ENCODE measurements at regions not wholly inside any gene's neighbourhood (a gene's known extent, or its start where the extent isn't known, plus 50 kb on each side); places are given as distances from the start of the nearest gene placed in this dataset.

- Histone ChIP-seq H3K4me3 (ENCODE audit: low read depth in 1 of 3, low read length in 3 of 3) (no peak overlapping the region), H3K36me3 (ENCODE audit: control insufficient read depth in 4 of 4, insufficient read depth in 3 of 4, low read depth in 1 of 4, low read length in 3 of 4) (no peaks in the 10 kb centered on the region), H3K4me1 (ENCODE audit: control insufficient read depth in 4 of 4, insufficient read depth in 4 of 4, low read length in 3 of 4) (no peaks in the 10 kb centered on the region), H3K9me3 (ENCODE audit: control insufficient read depth in 4 of 4, low read length in 3 of 4) (no peaks in the 10 kb centered on the region), H3K9ac (ENCODE audit: low read depth in 1 of 2, low read length in 2 of 2) (no peak overlapping the region), H3K27me3 (ENCODE audit: control insufficient read depth in 4 of 4, insufficient read depth in 4 of 4, low read length in 3 of 4) (no peaks in the 10 kb centered on the region), H3K27ac (ENCODE audit: low read depth in 1 of 2, low read length in 2 of 2) (no peak overlapping the region)
- WGBS, result 93% methylated on average over 17 of the region's 17 CpGs
- DNase-seq (ENCODE audit: low spot score), result no peak
- no peak for TF ChIP-seq HNF4A (conservative IDR thresholded peaks at IDR 0.05)
- no peak for TF ChIP-seq MAX (IDR thresholded peaks at IDR 0.05)
- no peak for TF ChIP-seq SP1 (IDR thresholded peaks at IDR 0.05)
- TF ChIP-seq TAF1 (conservative IDR thresholded peaks at IDR 0.05), result no peak
- no peak for TF ChIP-seq ZBTB33 (IDR thresholded peaks at IDR 0.05)
- TF ChIP-seq EGR1 (IDR thresholded peaks at IDR 0.05; ENCODE audit: low read depth in 2 of 2), result no peak
- no peak for TF ChIP-seq REST (IDR thresholded peaks at IDR 0.05)
- TF ChIP-seq NR2F2 (IDR thresholded peaks at IDR 0.05), result no peak
- TF ChIP-seq HNF4G (IDR thresholded peaks at IDR 0.05), result no peak
- no peak for TF ChIP-seq RAD21 (IDR thresholded peaks at IDR 0.05)
- TF ChIP-seq FOXA1 (IDR thresholded peaks at IDR 0.05), result no peak
These were observed 115.9 kb downstream of the LITAF start for GRCh38 chr16:11470676-11471415.

- Histone ChIP-seq H3K36me3 (ENCODE audit: control insufficient read depth in 4 of 4, insufficient read depth in 3 of 4, low read depth in 1 of 4, low read length in 3 of 4) (no peaks in the 10 kb centered on the region), H3K4me1 (ENCODE audit: control insufficient read depth in 4 of 4, insufficient read depth in 4 of 4, low read length in 3 of 4) (no peaks in the 10 kb centered on the region), H3K9me3 (ENCODE audit: control insufficient read depth in 4 of 4, low read length in 3 of 4) (no peaks in the 10 kb centered on the region), H3K9ac (ENCODE audit: low read depth in 1 of 2, low read length in 2 of 2) (no peak overlapping the region), H3K27me3 (ENCODE audit: control insufficient read depth in 4 of 4, insufficient read depth in 4 of 4, low read length in 3 of 4) (no peaks in the 10 kb centered on the region), H3K4me3 (ENCODE audit: low read depth in 1 of 3, low read length in 3 of 3) (no peak overlapping the region), H3K27ac (ENCODE audit: low read depth in 1 of 2, low read length in 2 of 2) (no peak overlapping the region)
- no peak for DNase-seq (ENCODE audit: low spot score)
- TF ChIP-seq EGR1 (IDR thresholded peaks at IDR 0.05; ENCODE audit: low read depth in 2 of 2) (no peak), CTCF (IDR thresholded peaks at IDR 0.05; ENCODE audit: low read depth, low read length, missing input control) (no peak), NR2F2 (IDR thresholded peaks at IDR 0.05) (no peak), SP1 (IDR thresholded peaks at IDR 0.05) (no peak), GABPA (IDR thresholded peaks at IDR 0.05 in 1 of 2, conservative IDR thresholded peaks at IDR 0.05 in 1 of 2) (no peak), HNF4G (IDR thresholded peaks at IDR 0.05) (no peak), RXRA (IDR thresholded peaks at IDR 0.05) (no peak), RAD21 (IDR thresholded peaks at IDR 0.05) (no peak), FOXA2 (IDR thresholded peaks at IDR 0.05) (no peak), YY1 (IDR thresholded peaks at IDR 0.05) (no peak), REST (IDR thresholded peaks at IDR 0.05) (no peak), TAF1 (conservative IDR thresholded peaks at IDR 0.05) (no peak), FOXA1 (IDR thresholded peaks at IDR 0.05) (no peak), HNF4A (conservative IDR thresholded peaks at IDR 0.05) (no peak), MAX (IDR thresholded peaks at IDR 0.05) (no peak)
- 89% methylated on average over 12 of the region's 12 CpGs for WGBS
These were observed 115.2 kb downstream of the LITAF start for GRCh38 chr16:11471548-11471947.

Data from liver (tissue), 8 donors.